Upper lobe of left lung (tissue), 4 donors: ENCODE measurements at regions not wholly inside any gene's neighbourhood (a gene's known extent, or its start where the extent isn't known, plus 50 kb on each side); places are given as distances from the start of the nearest gene placed in this dataset.

ENCODE experiments used
- EP300 ChIP-seq, 4 donors: sonication (generic); formaldehyde crosslinking; IDR thresholded peaks; one replicate each; pipeline ENCODE4 v1.5.1; 2017; ENCODE audit warnings: antibody characterized with exemption in 4 of 4, control low read depth in 2 of 4
- POLR2A ChIP-seq, 4 donors: fragments of 450-650 bp; IDR thresholded peaks; one replicate each; pipeline ENCODE4 v1.5.1; 2016 to 2017; ENCODE audit warnings: antibody characterized with exemption in 4 of 4, mild to moderate bottlenecking in 2 of 4

GRCh38 chr4:166655231-166655630 lies 579.1 kb downstream of the SPOCK3 start:
- TF ChIP-seq EP300 (IDR thresholded peaks at IDR 0.05) (no peak), POLR2A (IDR thresholded peaks at IDR 0.05) (no peak)
